SK-N-SH treated with all-trans-retinoic acid at 6 μM for 48 hours (cell line): ENCODE measurements at regions not wholly inside any gene's neighbourhood (a gene's known extent, or its start where the extent isn't known, plus 50 kb on each side); places are given as distances from the start of the nearest gene placed in this dataset.

Source experiments
- ARNTL ChIP-seq: fragments of 450-650 bp; formaldehyde crosslinking; IDR thresholded peaks from 2 replicates; pipeline ENCODE4 v1.5.0; 2020; ENCODE audit warnings: low read depth, mild to moderate bottlenecking, moderate library complexity, borderline replicate concordance
- CSDC2 ChIP-seq: fragments of 250-450 bp; sonication (Bioruptor Pico); IDR thresholded peaks from 2 replicates; pipeline ENCODE4 v1.5.0; 2020; ENCODE audit warnings: mild to moderate bottlenecking, moderate library complexity
- PATZ1 ChIP-seq: fragments of 250-450 bp; sonication (Bioruptor Pico); IDR thresholded peaks from 2 replicates; pipeline ENCODE4 v1.8.0; 2020; ENCODE audit warnings: mild to moderate bottlenecking, moderate library complexity, borderline replicate concordance
- POU6F1 ChIP-seq: fragments of 250-450 bp; sonication (Bioruptor Pico); IDR thresholded peaks from 2 replicates; pipeline ENCODE4 v1.8.0; 2021; ENCODE audit warnings: low read depth, mild to moderate bottlenecking, moderate library complexity, borderline replicate concordance
- PPARA ChIP-seq: fragments of 250-450 bp; sonication (Bioruptor Pico); IDR thresholded peaks from 2 replicates; pipeline ENCODE4 v1.5.0; 2020; ENCODE audit warnings: mild to moderate bottlenecking, borderline replicate concordance
- ZC3H10 ChIP-seq: fragments of 250-450 bp; sonication (Bioruptor Pico); IDR thresholded peaks from 2 replicates; pipeline ENCODE4 v1.5.1; 2021; ENCODE audit warnings: mild to moderate bottlenecking, moderate library complexity
- ZNF70 ChIP-seq: fragments of 450-650 bp; formaldehyde crosslinking; IDR thresholded peaks from 2 replicates; pipeline ENCODE4 v1.5.0; 2020; ENCODE audit warnings: mild to moderate bottlenecking, moderate library complexity

GRCh38 chr9:27749838-27750237 is 176.6 kb upstream of the C9orf72 start:
- TF ChIP-seq POU6F1 (CRISPR knock-in tag) (no peak), PPARA (CRISPR knock-in tag) (no peak), PATZ1 (CRISPR knock-in tag) (no peak), ARNTL (CRISPR knock-in tag) (no peak), CSDC2 (CRISPR knock-in tag) (no peak), ZC3H10 (CRISPR knock-in tag) (no peak), ZNF70 (no peak)
